ENCODE measurements at regions not wholly inside any gene's neighbourhood (a gene's known extent, or its start where the extent isn't known, plus 50 kb on each side); places are given as distances from the start of the nearest gene placed in this dataset.
A peak's percentile ranks its signal among the peaks of the same experiment; 100 is the strongest.

GRCh38 chr5:75891736-75892135, 174.5 kb upstream of the POC5 start:
- Histone ChIP-seq H3K4me3 (ENCODE audit: low read depth, low read length) (no peak overlapping the region), H3K27me3 (ENCODE audit: insufficient read depth, low read depth, severe bottlenecking) (no peaks in the 10 kb centered on the region), H3K36me3 (no peaks in the 10 kb centered on the region), H3K9me3 (ENCODE audit: severe bottlenecking) (no peaks in the 10 kb centered on the region), H3K27ac (no peak overlapping the region)
- no peak for DNase-seq
- TF ChIP-seq, protein P1, sequence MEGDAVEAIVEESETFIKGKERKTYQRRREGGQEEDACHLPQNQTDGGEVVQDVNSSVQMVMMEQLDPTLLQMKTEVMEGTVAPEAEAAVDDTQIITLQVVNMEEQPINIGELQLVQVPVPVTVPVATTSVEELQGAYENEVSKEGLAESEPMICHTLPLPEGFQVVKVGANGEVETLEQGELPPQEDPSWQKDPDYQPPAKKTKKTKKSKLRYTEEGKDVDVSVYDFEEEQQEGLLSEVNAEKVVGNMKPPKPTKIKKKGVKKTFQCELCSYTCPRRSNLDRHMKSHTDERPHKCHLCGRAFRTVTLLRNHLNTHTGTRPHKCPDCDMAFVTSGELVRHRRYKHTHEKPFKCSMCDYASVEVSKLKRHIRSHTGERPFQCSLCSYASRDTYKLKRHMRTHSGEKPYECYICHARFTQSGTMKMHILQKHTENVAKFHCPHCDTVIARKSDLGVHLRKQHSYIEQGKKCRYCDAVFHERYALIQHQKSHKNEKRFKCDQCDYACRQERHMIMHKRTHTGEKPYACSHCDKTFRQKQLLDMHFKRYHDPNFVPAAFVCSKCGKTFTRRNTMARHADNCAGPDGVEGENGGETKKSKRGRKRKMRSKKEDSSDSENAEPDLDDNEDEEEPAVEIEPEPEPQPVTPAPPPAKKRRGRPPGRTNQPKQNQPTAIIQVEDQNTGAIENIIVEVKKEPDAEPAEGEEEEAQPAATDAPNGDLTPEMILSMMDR (IDR thresholded peaks at IDR 0.05; ENCODE audit: low read depth, low read length), result no peak

DNA sequence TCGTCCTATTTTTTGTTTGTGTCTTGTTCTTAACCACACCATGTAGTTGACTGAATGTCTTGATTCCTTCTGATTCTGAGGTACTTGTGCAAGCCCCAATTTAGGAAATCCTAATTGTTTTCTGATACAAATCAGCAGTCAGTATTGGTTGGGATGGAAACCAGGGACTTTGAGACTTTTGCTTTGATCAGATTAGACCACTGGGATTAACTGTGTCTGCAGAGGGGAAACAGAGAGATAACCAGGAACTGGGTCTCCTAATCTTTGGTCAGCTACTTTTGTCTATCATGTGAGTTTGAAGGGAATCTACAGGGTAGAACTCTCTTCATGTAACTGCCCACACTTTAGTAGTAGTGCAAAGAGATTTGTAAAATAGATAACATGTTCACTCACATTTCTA, 173.8 kb upstream of the POC5 start:
- H3K4me3 ChIP-seq (ENCODE audit: low read depth, low read length), result no peak overlapping the region
- TF ChIP-seq, protein P1 (IDR thresholded peaks at IDR 0.05; ENCODE audit: low read depth, low read length), result no peak
- no peak overlapping the region for H3K27ac ChIP-seq
- H3K9me3 ChIP-seq (ENCODE audit: severe bottlenecking), result no peaks in the 10 kb centered on the region
- H3K36me3 ChIP-seq, result no peaks in the 10 kb centered on the region
- DNase-seq, result no peak
- no peaks in the 10 kb centered on the region for H3K27me3 ChIP-seq (ENCODE audit: insufficient read depth, low read depth, severe bottlenecking)

- no peak overlapping the region for H3K4me3 ChIP-seq (ENCODE audit: low read depth, low read length)
- no peaks in the 10 kb centered on the region for H3K9me3 ChIP-seq (ENCODE audit: severe bottlenecking)
- no peaks in the 10 kb centered on the region for H3K27me3 ChIP-seq (ENCODE audit: insufficient read depth, low read depth, severe bottlenecking)
- DNase-seq, result no peak
- H3K27ac ChIP-seq, result no peak overlapping the region
- TF ChIP-seq, protein P1 (IDR thresholded peaks at IDR 0.05; ENCODE audit: low read depth, low read length), result no peak
- H3K36me3 ChIP-seq, result no peaks in the 10 kb centered on the region
Observed at GRCh38 chr5:75890546-75890945, 173.3 kb upstream of the POC5 start.

- no peak overlapping the region for H3K27ac ChIP-seq
- TF ChIP-seq, protein P1 (IDR thresholded peaks at IDR 0.05; ENCODE audit: low read depth, low read length), result no peak
- no peaks in the 10 kb centered on the region for H3K9me3 ChIP-seq (ENCODE audit: severe bottlenecking)
- DNase-seq, result no peak
- H3K27me3 ChIP-seq (ENCODE audit: insufficient read depth, low read depth, severe bottlenecking), result no peaks in the 10 kb centered on the region
- H3K36me3 ChIP-seq, result no peaks in the 10 kb centered on the region
- H3K4me3 ChIP-seq (ENCODE audit: low read depth, low read length), result no peak overlapping the region
Observed at GRCh38 chr5:75886706-75887105, 169.5 kb upstream of the POC5 start.

DNA sequence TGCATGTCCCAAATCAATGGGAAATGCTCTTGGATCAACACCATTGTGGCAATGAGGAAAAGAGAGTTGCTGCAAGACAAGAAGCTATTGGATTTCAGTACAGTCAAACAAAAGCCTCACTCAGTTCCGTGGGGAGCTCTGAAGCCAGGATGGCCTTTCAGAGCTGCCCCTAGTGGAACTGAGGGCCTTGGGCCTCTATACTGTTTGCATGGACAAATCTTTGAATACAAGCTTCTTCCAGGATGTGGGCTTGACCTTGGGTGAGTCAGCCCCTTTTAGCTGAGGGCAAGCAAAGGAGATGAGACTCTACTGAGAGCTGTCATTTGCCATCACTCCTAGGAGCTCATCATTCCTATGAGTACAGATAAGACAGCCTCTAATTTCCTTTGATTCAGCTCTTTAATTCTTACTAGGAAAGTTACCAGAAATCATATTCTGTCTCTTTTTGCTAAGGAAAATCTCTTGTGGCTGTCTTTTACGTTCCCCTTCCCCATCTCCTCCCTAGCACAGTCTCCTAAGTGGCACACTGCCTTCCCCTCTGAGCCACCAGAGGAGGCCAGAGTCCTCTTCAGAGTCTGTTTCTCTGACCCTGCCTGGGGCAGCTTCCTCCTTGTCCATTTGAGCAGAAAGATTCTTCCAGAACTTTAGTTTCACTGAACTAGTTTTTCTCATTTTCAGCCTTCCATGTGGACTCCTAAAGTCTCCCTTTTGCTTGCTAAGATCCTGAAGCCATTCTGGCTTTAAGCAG, 168.8 kb upstream of the POC5 start:
- no peaks in the 10 kb centered on the region for H3K36me3 ChIP-seq
- peak; percentile 41 for DNase-seq
- H3K9me3 ChIP-seq (ENCODE audit: severe bottlenecking), result no peaks in the 10 kb centered on the region
- H3K27me3 ChIP-seq (ENCODE audit: insufficient read depth, low read depth, severe bottlenecking), result no peaks in the 10 kb centered on the region
- H3K27ac ChIP-seq, result no peak overlapping the region
- no peak overlapping the region for H3K4me3 ChIP-seq (ENCODE audit: low read depth, low read length)
- TF ChIP-seq, protein P1 (IDR thresholded peaks at IDR 0.05; ENCODE audit: low read depth, low read length), result peak; percentile 81

DNA sequence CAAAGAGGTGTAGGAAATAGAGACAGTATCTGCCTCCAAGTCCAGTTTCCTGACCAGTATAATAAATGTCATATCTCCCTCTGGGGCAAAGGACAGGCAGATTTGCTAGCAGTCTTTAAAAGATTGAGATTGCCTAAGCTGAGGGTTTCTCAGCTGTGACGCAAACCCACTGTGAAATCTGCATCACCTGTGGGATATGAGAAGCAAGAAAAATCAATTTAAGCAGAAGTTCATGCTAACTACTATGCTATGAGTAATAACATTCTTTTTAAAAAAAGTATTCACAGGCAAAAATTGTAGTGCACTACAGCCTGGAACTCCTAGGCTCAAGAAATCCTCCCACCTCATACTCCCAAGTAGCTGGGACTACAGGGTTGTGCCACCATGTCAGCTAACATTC, 168.1 kb upstream of the POC5 start:
- DNase-seq, result no peak
- no peak overlapping the region for H3K27ac ChIP-seq
- no peaks in the 10 kb centered on the region for H3K27me3 ChIP-seq (ENCODE audit: insufficient read depth, low read depth, severe bottlenecking)
- TF ChIP-seq, protein P1 (IDR thresholded peaks at IDR 0.05; ENCODE audit: low read depth, low read length), result no peak
- no peak overlapping the region for H3K4me3 ChIP-seq (ENCODE audit: low read depth, low read length)
- no peaks in the 10 kb centered on the region for H3K9me3 ChIP-seq (ENCODE audit: severe bottlenecking)
- H3K36me3 ChIP-seq, result no peaks in the 10 kb centered on the region
